GM18858 (cell line): ENCODE measurements at regions not wholly inside any gene's neighbourhood (a gene's known extent, or its start where the extent isn't known, plus 50 kb on each side); places are given as distances from the start of the nearest gene placed in this dataset.

Experiments used
- ATAC-seq: cut with Tn5 transposase; IDR thresholded peaks from one replicate; pipeline ENCODE4 v1.9.1; 2021; ENCODE audit not compliant: unreplicated experiment

DNA sequence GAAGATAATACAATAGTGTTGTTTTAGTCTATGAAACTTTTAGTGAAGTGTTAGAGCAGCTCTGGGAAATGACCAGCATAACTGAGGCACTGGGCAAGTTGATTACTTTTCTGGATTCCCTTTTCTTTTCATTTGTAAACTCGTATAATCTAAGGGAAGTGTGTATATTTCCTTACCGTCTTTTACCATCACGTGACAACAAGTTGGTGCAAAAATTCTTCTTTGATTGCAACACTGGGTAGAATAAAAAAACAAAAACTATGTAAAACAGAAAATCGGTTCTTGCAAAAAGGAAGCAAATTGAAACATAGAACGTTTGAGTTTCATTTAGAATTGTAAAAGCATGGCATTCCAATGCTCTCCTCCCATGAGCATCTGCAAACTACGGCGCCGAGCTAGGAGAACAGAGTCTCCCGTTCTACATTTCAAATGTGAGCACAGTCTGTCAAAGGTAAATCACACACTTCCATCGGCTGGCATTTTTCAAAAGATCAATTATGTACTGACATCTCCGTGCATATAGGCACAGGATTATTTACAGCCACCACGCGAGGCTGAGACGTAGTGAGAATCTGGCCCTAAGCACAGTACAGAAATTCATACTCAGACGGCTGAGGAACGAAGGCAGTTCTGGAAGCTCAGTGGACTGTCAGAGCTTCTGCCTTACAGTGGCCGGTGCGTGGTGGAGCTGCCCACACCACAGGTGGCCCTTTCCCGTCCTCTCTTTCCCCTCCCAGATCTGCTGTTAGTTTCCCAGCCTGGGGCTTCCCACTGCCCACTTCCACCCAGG is 314.0 kb downstream of the BMP7 start:
- ATAC-seq = no peak

DNA sequence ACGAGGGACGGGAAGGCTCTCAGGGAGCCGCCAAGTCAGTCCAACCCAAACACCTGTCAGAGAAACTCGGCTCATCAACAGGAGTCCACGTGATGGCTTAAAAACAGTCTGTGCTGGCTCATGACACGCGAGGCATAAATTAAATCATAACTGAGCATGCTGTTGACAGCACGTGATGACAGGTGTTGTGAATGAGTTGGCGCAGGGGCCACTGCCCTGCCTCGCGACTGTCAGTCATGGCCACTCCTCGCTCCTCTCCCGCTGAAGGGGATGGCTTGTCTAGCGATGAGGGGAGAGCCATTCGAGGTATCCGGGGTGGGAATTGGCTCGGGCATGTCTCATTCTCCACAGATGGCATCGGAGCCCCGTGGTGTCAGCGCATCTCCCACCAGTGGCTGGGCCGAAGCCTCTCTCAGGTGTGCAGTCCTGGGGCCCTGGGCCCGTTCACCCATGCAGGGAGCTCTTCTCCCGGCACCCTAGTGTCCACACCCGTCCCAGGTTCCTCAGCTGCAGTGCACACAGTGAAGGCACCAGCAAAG is 313.3 kb downstream of the BMP7 start:
- no peak for ATAC-seq

DNA sequence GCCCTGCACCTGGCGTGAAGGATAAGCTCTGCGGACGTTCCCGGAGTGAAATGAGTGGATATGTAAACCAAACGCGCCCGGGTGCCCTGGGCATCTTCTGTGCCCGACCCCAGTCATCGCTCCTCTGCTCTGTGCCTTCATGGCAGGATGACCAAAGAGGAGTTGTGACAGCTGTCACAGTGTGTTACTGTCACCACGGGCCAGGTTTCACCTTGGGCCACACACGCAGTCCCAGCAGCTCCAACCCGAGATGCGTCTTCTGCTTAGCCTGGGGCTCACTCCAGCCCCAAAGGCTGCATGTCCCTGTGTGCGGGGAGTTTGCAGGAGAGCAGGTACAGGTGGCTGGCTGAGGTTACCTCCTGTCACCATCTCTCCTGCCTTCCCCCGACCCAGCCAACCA is 311.6 kb downstream of the BMP7 start:
- no peak for ATAC-seq

DNA sequence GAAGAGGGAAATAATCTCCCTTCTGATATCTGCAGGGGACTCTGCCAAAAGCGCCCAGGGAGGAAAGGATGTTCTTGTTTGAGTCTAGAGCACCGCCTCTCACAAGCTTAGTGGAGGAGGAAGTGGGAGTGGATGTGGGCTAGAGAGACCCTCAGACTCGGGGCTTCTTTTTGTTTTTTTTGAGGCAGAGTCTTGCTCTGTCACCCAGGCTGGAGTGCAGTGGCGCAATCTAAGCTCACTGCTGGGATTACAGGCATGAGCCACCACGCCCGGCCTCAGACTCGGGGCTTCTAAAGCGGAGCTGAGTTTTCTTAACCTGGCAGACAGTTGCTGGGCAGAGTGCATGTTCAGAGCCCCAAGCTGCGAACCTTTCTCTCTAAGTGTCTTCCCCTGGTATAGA is 310.8 kb downstream of the BMP7 start:
- ATAC-seq = no peak

DNA sequence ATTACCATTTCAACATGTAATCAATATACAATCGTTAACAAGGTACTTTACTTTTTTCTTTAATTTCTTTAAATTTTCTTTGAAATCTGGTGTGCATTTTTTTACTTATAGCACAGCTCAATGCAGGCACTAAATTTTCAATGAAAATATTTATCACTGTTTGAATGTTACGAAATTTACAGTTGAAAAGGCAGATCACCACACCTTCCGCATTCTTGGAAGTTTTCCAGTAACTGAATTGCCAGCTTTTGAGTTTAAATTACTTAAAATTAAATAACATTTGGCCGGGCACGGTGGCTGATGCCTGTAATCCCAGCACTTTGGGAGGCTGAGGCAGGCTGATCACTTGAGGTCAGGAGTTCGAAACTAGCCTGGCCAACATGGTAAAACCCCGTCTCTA is 309.9 kb downstream of the BMP7 start:
- ATAC-seq = no peak

DNA sequence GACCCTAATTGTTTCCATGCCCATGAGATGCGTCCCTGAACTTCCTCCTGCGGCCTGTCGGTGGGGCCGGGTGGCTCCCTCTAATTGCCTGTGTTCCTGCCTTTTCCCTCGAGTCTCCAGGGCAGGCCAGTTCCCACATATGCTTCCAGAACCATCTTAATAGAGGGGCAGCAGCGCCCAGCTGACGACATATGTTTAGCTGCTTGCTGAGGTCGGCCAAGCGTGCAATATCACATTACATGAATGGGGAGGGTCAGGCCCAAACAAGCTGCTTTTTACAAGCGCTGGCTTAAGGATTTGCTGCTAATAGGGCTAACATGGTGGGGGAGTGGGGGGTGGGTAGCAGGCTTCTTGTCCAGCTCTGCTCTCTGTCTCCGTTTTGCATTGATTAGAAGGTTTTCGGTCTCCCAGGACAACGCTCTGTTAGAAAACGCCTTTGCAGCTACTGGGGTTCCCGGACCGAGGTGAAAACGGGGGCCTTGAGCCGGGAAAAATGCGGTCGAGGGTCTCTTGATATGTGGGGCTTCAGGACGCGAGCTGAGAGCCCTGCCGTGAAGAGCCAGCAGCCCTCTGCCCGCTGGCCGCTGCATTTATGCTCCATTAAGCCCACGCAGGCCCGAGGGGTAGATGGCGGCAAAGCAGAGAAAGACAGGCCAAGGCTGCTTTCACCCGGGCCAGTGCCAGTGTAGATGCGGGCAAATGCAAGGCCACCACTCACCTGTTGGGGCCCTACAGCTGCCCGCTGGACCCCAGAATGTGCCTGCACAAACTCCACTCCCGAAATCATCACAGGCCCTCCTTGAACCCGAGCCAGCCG is 308.5 kb downstream of the BMP7 start:
- no peak for ATAC-seq

DNA sequence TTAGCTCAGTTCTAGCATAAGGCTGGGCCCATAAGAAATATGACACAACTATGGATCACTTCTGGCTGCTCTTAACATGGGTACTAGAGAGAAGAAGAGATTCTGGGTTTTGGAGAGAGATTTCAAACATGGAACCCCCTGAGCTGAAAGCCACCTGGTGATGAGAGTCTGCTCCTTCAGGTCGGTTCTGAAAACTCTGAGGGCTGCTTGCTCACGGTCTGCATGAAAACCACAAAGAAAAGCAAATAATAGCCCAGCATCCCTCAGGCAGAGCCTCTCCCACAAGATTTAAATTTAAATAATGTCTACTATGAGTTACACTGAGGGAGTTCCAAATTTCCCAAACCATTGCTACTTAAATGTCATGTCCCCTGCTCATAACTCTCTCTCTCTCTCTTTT is 301.5 kb downstream of the BMP7 start:
- ATAC-seq = no peak

DNA sequence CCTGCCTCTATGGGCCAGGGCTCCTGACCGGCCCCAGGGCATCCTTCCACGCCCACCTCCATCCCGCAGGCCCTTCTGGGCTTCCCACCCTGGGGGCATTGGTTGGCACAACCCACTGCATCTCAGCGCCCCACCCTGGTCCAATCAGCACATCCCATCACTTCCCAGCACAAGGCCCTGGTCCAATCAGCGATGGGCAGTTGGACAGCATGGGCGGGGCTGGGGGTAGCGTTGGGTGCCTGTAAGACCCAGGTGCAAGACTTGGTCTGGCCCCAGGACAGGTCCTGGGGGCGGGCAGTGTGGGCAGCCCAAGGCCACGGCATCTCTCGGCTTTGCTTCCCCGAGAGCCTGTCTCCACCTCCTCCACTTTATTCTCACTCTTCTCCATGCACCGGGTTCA is 298.5 kb downstream of the BMP7 start:
- ATAC-seq = no peak

DNA sequence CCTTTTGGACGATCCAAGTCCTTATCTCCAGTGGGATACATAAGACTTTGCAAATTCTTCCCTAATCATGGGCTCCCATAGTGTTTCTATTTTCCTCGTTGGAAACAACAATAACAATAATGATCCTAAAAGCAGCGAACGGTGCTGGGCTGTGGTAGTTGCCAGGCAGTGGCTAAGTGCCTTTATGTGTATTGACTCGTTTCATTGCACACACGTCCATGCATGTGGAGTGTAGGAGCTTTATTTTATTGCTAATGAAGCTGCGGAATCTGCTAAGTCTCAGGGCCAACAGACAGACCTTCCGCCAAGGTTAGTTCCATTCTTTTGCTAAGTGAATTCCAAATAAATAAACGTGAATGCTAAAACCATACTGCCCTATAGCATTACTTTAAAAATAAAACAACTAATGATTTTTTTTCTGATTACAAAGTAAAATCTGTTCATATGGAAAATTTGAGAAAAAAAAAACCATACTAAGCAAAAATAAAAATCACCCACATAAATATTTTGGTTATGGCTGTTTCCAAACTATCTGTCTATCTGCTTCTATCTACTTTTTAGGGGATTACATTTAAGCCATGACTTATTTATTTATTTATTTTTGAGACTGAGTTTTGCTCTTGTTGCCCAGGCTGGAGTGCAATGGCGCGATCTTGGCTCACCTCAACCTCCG is 297.9 kb downstream of the BMP7 start:
- no peak for ATAC-seq

DNA sequence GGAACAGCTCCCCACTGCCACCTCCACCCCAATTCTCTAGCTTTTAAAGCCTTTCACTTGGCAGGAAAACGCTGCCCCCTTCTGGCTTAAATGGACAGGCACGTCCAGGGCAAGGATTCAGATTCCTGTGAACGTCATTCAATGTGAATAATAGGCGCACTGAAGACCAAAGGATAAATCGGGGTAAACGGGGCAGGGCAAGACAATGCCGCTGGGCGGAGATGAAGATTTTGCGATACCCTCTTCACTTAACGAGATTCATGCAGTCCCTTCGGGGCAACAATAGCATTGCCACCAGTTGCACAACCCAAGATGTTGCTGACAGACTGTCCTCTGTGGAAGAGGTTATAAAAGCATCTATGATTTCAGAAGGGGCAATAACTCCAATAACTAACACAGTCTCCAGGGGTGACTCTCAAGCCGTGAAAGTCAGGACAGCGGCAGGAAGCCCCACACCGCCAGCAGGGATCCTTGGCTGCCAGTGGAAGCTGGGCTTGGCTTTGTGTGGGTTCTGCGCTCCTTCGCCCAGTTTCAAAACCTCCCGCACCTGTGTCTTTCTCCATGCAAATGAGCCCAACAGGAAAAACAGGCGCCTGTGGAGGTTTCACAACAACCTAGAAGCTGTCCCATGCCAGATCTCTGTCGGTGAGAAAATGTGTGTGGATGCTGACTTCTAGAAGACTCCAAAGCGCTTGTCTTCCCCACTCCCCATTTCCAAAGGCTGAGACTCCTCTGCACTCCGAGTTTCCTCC is 291.8 kb downstream of the BMP7 start:
- ATAC-seq = no peak

DNA sequence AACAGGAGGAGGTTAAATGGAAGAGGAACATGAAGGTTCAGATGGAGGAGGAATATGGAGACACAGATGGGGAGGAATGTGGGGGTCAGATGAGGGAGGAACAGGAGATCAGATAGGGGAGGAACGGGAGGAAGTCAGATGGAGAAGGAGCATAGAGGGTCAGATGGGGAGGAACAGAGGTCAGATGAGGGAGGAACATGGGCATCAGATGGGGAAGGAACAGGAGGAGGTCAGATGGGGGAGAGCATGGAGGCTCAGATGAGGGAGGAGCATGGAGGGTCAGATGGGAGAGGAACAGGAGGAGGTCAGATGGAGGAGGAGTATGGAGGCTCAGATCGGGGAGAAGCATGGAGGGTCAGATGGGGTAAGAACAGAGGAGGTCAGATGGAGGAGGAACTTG is 290.6 kb downstream of the BMP7 start:
- no peak for ATAC-seq

DNA sequence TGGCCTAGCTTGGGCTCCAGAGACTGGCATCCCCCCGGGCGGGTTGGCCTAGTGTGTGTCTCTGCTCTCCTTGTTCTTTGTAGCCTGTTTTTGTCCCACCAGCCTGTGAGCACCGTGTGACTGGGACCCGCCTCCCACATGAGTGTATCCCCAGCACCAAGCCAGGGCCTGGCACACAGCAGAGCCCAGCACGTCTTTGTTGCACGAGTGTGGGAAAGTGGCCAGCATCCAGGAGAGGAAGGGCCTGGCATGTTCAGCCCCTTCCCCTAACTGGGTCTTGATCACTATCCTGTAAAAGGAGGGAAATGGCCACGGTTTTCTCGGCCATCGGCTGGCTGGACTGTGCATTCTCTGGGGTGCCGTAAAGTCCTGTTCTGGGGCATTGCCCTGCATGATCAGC is 290.1 kb downstream of the BMP7 start:
- ATAC-seq = no peak

DNA sequence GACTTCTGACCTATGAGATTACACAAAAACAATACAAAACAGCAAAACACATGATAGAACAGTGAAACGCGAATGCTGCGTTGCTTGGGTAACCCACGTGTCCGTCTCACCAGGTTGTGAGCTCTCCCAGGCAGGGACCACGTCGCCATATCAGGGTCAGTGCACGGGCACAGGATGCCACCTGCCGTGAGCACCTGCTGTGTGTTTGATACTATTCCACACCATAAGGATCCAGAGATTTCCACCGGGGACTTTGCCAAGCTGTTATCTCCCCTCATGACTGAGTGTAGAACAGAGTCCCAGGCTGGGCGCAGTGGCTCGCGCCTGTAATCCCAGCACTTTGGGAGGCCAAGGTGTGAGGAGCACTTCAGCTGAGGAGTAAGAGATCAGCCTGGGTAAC is 288.0 kb downstream of the BMP7 start:
- ATAC-seq = no peak

DNA sequence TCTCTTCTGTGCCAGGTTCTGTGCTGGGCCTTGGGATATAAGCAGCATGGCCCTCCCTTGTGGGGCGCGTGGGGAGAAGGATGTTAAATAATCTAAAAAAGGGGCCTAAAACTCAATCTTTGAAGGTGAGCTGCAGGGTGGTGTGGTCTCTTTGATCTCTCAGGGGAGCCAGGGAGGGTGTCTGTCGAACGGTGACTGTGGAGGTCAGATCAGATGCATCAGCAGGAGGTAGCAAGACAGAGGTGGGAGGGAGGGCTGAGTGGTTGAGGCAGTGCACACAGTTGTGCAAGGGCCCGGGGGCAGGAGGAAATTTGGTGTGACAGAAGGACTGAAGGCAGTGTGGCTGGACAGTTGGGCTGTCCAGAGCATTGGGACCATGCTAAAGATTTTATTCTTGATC is 287.3 kb downstream of the BMP7 start:
- no peak for ATAC-seq

DNA sequence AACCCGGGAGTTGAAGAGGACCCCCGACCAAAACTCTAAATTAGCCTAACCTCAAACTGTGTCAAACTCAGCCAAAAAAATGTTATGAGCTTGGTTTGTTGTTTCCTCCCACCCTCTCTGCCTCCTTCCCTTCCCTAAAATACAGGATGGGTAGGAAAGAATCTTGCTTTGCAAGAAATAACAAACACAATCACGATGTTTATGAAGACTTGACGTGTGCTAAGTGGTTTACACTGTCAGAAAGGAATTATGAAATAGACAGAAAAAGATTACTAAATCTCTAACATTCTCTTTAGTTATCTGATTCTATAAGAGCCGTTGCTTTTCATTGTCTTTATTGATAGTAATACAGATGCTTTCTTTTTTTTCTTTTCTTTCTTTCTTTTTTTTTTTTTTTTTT is 285.1 kb downstream of the BMP7 start:
- no peak for ATAC-seq

DNA sequence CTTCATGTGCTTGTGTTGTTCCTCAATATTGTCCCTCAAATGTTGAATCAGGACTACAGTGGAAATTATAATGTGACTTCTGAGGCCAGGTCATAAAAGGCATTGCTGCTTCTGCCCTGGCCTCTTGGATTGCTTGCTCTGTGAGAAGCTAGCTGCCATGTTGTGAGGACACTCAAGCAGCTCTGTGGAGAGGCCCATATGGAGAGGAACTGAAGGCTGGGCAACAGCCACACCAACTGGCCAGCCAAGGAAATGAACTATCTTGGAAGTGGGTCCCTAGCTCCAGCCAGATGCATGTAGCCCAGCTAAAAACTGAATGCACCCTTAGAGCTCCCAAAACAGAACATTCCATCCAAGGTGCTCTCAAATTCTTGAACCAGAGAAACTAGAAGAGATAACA is 282.6 kb downstream of the BMP7 start:
- ATAC-seq = no peak

DNA sequence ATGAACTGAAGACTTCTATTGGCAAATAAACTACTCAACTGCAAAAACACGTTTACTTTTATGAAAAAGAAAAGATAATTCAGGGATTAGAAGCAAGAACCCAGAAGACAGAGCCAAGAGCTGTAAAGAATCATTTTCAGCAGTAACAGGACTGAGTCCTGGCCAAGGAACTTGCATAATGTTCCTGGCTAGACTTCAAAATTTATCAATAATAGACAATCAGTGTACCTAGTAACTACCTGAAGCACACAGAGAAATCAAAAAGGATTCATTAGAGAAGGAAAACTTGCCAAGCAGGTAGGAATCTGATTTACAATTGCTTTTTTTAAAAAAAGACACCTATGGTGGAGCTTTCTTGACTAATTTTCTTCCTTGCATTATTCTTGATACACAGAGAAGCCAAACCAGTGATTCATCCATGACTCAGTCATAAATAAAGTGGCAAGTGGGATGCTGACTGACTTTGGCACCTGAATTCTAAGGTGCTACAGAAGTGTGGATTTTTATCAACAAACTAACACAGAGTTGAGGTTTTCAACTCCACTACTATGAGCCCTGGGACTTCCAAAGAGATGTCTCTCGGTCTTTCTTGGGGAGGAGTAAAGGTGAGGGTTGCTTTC is 281.3 kb downstream of the BMP7 start:
- no peak for ATAC-seq

DNA sequence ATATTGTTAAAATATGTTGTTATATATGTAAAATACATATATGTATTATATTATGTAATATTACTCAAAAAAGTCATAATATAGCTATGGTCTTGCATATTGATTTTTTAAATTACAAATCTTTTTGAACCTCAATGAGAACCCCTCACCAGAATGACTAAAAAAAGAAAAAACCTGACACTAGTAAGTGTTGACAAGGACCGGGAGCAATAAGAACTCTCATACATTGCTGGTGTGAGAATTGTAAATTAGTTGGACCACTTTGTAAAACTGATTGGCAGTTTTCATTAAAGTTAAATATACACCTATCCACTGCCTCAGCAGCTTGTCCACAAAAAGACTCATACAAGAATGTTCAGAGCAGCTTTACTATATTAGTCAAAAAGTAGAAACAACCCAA is 280.0 kb downstream of the BMP7 start:
- no peak for ATAC-seq

DNA sequence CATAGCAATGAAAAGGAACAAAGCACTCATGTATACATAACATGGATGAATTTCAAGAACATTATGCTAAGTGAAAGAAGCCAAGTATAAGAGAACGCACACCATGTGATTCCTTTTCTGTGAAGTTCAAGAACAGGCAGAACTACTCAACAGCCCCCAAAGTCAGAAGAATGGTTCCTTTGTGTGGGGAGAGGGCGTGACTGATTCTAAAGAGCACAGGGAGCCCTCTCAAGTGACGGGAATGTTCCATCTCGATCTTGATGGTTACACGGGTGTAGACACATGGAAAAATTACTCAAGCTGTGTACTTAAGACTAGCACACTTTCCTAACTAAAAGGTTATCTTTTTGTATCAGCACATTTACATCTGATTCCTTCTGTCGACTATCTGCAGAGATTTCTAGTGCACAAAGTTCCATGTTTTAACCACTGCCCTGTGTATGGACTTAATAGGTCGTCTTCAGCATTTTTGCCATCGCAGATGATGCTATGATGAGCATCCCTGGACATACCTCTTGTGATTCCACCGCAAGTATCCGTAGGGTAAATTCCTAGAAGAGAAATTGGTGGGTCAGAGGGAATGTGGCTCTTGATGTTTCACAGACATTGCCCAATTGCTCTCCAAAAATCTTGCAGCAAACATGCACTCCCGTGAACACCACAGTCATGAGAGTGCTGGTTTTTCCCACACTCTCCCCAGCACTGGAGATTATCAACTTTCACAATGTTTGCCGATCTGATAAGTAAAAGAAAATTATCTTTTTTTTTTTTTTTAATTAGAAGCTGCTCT is 279.3 kb downstream of the BMP7 start:
- ATAC-seq = no peak

DNA sequence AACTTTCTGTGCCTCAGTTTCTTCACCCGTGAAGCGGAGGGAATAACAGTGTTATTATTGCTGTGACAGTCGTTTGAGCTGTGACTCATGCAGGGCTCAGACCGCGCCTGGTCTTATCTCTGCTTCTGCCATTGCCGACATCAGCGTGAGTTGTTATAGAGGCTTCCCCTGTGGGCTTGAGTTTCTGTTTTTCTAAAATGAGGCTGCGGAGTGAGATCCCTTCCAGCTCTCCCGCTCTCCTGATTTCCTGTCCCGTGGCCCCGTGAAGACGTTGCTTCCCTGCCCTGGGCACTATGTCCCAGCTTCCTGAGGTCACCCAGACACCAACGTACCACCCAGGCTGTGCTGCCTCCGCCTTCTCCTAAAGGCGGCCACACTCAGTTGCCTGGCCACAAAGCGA is 278.5 kb downstream of the BMP7 start:
- no peak for ATAC-seq
